ENCODE measurements at regions not wholly inside any gene's neighbourhood (a gene's known extent, or its start where the extent isn't known, plus 50 kb on each side); places are given as distances from the start of the nearest gene placed in this dataset.

DNA sequence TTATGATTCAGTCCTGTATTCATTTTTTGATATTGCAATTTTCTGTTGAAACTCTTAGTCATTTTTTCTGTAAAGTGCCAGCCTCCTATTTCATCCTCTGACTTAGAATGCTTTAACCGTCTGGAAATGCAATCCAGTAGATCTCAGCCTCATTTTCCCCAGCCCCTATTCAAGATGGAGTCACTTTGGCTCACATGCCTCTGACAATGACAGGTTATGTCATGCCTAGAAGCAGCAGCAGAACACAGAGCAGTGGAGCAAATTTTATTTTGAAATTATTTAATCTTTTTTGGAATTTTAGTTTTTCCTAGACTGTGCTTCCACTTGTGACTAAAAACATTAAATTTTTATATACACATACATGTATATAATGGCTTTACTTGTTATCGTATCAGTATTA lies 1053.2 kb downstream of the TAF11L14 start:
- no peak overlapping the region for H3K27ac ChIP-seq
- TF ChIP-seq, protein P1, sequence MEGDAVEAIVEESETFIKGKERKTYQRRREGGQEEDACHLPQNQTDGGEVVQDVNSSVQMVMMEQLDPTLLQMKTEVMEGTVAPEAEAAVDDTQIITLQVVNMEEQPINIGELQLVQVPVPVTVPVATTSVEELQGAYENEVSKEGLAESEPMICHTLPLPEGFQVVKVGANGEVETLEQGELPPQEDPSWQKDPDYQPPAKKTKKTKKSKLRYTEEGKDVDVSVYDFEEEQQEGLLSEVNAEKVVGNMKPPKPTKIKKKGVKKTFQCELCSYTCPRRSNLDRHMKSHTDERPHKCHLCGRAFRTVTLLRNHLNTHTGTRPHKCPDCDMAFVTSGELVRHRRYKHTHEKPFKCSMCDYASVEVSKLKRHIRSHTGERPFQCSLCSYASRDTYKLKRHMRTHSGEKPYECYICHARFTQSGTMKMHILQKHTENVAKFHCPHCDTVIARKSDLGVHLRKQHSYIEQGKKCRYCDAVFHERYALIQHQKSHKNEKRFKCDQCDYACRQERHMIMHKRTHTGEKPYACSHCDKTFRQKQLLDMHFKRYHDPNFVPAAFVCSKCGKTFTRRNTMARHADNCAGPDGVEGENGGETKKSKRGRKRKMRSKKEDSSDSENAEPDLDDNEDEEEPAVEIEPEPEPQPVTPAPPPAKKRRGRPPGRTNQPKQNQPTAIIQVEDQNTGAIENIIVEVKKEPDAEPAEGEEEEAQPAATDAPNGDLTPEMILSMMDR (IDR thresholded peaks at IDR 0.05): no peak
- no peak for TF ChIP-seq ZFX (IDR thresholded peaks at IDR 0.05; ENCODE audit: borderline replicate concordance)

DNA sequence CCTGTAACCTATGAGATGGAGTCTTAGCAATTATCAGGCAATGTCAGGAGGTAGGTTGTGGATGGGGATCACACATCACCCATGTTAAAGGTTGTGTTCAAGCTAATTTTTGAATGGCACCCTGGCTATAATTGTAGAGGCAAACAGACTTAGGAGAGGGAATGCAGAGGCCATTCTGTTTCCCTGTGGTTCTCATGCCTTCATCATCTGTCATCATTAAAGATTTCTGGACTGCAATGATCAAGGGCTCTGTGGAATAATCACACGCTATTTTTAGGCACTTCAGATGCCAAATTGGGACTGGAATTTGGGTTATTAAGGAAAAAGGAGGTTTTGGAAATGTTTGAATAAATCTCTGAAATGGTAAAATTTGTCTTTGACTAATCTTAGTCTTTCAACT lies 1065.4 kb downstream of the TAF11L14 start:
- TF ChIP-seq ZFX (IDR thresholded peaks at IDR 0.05; ENCODE audit: borderline replicate concordance): no peak
- TF ChIP-seq, protein P1 (IDR thresholded peaks at IDR 0.05): no peak

DNA sequence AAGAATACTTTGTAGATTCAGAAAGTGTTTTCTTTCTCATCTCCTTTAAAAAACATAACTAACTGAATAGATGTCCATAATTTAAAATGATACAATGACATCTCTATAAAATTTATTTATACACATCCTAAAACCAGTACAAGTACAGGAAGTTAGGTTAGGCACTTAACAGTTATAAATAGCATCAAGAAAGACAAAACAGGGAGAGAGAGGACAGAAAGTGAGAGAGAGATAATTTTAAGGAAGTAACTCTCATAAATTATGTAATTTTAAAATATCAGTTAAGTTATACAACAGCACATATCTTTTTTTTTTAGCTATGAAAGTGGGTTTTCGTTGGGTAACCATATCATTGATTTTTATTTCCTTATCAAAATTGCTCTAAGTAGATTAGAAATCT lies 1068.6 kb downstream of the TAF11L14 start:
- H3K27ac ChIP-seq: no peak overlapping the region
- no peak for TF ChIP-seq ZFX (IDR thresholded peaks at IDR 0.05; ENCODE audit: borderline replicate concordance)
- TF ChIP-seq, protein P1 (IDR thresholded peaks at IDR 0.05): no peak

More for the DNA sequence above, 1065.4 kb downstream of the TAF11L14 start:
- no peak overlapping the region for H3K27ac ChIP-seq

DNA sequence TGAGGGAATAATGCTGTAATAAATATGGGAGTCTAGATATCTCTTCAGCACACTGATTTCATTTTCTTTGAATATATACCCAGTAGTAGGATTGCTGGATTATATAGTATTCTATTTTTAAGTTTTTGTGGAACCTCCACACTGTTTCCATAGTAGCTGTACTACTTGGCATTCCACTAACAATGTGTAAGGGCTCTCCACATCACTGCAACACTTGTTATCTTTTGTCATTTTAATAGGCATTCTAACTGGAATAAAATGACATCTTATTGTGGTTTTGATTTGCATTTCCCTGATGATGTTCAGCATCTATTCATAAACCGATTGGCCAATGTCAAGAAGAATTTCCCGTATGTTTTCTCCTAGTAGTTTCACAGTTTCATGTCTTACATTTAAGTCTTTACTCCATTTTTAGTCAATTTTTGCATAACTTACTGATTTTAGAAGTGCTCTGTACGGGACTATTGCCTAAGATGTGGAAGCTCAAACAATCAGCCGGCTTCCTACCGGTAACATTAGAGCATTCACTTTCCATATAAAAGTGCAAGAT lies 1078.8 kb downstream of the TAF11L14 start:
- H3K27ac ChIP-seq: no peak overlapping the region
- no peak for TF ChIP-seq ZFX (IDR thresholded peaks at IDR 0.05; ENCODE audit: borderline replicate concordance)
- TF ChIP-seq, protein P1 (IDR thresholded peaks at IDR 0.05): no peak

DNA sequence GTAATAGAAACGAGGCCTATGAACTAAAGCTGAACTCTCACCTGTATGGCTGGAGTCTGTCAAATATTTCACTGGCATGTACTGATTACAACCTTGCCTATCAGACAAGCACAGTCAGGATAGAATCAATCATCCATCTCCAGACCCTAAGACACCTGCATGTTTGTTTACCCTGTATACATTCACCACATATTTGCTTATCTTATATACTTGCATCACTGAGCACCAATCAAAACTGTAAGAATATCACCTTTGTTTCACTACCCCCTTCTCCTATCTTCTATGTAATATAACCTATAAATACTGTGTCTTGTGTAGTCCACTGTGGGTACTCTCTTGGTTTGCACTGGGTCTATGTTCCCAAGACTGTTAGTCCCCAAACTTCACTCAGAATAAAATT lies 1085.7 kb downstream of the TAF11L14 start:
- H3K27ac ChIP-seq: no peak overlapping the region
- TF ChIP-seq ZFX (IDR thresholded peaks at IDR 0.05; ENCODE audit: borderline replicate concordance): no peak
- TF ChIP-seq, protein P1 (IDR thresholded peaks at IDR 0.05): no peak

DNA sequence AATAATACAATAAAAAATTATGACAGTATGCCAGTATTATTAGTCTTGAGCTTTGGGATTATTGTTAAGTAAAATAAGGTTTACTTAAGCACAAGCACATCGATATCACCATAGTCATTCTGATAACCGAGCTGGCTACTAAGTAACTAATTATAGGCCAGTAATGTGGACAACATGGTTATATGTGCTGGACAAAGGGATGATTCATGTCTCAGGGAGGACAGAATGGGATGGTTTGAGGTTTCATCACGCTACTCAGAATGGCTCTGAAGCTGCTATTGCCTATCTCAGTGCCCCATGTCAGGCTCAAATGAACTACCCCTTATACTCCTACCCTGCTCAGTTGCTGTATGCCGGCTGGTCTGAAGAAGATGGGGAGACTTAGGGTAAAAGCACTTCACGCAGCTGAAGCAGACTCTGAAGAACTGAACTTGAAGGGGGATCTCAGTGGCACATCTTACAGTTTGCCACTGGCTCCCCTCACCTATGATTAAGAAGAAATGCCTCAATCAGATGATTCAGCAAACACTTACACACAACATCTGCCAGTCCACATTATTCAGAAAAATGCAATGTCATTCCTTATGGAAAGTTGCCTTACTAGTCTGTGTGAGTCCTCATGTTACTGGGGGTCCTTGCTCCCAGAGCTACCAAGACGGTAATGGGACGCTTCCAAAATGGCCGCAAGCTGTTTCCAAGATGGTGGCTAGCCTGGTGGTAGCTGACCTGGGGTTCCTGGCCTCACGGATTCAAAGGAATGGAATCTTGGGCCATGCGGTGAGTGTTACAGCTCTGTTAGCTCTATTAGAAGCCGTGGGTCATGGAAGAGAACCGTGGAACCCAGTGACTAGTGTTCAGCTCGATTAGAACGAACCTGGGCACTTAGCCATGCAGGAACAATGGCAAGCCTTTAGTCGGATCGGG lies 1098.6 kb downstream of the TAF11L14 start:
- no peak overlapping the region for H3K27ac ChIP-seq

More for the DNA sequence above, 1098.6 kb downstream of the TAF11L14 start:
- TF ChIP-seq, protein P1 (IDR thresholded peaks at IDR 0.05): no peak
- no peak for TF ChIP-seq ZFX (IDR thresholded peaks at IDR 0.05; ENCODE audit: borderline replicate concordance)

Data from 22Rv1 (cell line).